MV-4-11 (cell line): ENCODE measurements at regions not wholly inside any gene's neighbourhood (a gene's known extent, or its start where the extent isn't known, plus 50 kb on each side); places are given as distances from the start of the nearest gene placed in this dataset.

Source experiments
- DNase-seq: peaks from one replicate; lab custom pipeline; 2025; lab: John Stamatoyannopoulos, UW

DNA sequence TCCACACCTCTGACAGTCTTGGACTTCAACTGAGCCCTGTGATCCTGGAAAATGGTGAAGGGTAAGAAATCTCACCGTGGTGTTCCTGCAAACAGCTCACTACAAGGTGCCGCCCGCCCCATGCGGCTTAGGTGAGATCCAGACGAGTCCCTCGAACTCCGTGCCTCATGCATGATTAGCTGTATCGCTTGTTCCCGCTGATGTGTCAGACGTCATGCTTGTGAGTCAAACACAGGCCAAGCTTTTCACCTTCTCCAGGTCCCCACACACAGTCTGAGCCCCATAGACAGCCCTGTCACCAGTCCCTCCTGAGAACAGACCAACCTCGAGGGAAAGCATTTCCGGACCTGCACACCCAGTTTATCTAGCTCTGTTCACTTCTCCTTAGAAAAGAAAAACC, 740.5 kb downstream of the GALR1 start:
- no peak for DNase-seq

DNA sequence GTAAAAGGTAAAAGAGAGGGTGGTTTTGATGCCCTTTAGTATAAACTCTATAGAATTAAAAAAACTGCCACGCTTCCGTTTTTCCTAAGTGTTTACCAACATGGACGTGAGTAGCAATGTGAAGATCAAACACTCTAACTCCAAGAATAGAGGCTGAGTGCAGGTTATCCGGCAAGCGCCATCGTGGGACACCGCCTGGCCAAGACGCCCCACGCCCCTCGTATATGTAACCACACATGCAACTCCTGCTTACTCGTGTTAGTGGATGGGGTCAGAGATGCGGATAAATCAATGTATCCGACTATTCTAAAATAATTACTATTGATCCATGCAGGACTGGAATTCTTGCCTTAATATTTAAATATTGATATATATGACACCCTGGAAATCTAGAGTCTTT, 741.3 kb downstream of the GALR1 start:
- DNase-seq: no peak

- no peak for DNase-seq
These were observed 742.4 kb downstream of the GALR1 start for GRCh38 chr18:77992057-77992456.

- no peak for DNase-seq
These were observed 743.7 kb downstream of the GALR1 start for GRCh38 chr18:77993188-77993981.

GRCh38 chr18:77995593-77995992, 745.9 kb downstream of the GALR1 start:
- no peak for DNase-seq

DNA sequence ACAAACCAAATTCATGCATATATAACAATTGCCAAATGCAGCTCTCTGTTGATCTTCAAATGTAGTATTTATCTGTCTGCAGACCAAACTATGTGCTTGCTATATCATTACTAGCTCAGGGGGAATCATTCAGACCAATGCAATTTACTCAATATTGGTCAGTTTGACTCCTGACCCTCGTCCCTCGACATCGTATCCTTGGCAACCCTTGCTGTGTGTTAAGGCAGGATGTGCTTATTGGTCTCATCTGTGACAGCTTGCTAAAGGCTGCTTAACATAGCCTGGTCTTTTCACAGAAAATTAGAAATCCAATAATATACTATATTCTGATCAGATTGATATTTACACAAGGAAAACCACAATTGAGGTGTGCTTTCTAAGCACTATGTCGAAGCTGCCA, 747.1 kb downstream of the GALR1 start:
- DNase-seq: no peak

GRCh38 chr18:78001811-78002210, 752.2 kb downstream of the GALR1 start:
- no peak for DNase-seq

GRCh38 chr18:78006006-78006773, 756.5 kb downstream of the GALR1 start:
- no peak for DNase-seq

DNA sequence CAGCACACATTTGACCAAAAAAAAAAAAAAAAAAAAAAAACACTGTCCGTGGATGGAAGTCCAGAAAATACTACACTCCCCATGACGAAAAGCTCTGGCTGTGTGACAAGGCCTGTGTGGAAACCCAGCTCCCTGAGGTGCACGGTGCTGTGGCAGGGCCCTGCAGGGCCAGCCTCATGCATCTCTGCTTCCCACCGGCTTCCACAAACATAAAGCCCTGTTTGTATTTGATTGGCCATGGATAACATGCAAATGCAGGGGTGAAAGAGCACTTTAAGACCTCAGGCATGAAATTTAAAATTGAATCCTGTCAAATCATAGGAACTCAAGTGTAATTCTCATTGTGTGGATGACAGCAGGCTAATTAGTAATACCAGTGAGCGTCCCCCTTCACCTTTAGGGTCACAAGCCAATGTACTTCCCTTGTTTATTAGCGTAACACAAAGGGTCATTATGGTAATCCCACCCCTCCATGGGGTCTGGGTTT, 757.2 kb downstream of the GALR1 start:
- no peak for DNase-seq

GRCh38 chr18:78010363-78010762, 760.7 kb downstream of the GALR1 start:
- no peak for DNase-seq

GRCh38 chr18:78017869-78018268, 768.2 kb downstream of the GALR1 start:
- no peak for DNase-seq

DNA sequence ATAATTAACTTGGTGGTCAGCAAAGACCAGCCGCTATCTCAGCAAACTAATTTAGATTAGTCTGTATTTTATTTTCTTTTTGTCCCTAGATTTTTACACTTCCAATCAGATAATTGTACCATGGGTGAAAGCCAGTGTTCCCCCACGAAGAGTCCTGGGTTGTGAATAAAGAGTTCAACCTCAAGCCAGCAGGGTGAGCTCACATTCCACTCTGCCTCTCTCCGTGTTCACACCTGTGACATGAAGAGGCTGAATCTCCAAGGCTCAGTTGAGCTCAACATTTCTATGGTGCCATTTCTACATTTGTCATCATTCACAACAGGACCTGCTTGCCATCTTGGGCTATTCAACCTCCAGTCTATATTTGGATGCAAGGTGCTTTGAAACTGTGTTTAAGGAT, 771.5 kb downstream of the GALR1 start:
- DNase-seq: no peak

- DNase-seq: no peak
These were observed 781.9 kb downstream of the GALR1 start for GRCh38 chr18:78031589-78031988.

GRCh38 chr18:78031991-78032390, 782.3 kb downstream of the GALR1 start:
- no peak for DNase-seq

- DNase-seq: no peak
These were observed 782.9 kb downstream of the GALR1 start for GRCh38 chr18:78032574-78032973.

DNA sequence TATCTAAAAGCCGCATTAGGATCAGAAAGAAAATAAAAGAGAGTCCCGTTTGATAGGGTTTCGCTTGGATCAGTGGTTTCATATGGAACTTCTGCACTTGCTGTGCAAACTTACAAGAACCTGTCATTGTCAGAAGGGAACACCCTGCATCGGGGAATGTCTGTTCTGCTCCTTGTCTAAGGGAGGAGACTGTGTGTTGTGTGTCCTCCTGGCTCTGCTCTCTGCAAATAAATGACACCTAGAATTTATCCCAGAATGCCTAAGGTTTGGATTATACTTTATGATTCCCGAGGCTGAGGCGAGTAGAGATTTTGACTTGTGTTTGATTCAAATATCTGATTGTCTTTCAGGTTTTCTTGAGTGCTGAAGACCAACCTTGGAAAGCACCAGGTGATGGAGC, 785.1 kb downstream of the GALR1 start:
- no peak for DNase-seq

GRCh38 chr18:78041218-78041617, 791.6 kb downstream of the GALR1 start:
- DNase-seq: no peak

DNA sequence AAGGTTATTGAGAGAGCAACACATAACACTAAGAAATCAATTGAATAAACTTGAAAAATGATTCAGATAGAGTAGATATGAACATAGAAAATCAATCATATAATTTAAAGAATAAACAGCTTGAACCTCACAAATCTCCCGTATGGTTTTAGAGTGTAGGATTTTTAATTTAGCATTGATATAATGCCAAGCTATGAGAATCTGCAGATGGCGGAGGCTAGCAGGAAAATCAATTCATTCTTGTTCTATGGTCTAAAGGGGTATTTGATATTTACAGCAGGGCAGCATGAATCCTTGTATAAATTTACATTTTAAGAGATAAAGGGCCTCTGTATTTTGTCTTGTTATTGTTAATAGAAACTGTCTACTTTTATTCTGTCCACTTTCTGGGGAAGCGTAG, 797.0 kb downstream of the GALR1 start:
- no peak for DNase-seq

- DNase-seq: no peak
These were observed 799.6 kb downstream of the GALR1 start for GRCh38 chr18:78049281-78049680.

GRCh38 chr18:78054801-78055200, 805.2 kb downstream of the GALR1 start:
- DNase-seq: no peak

- no peak for DNase-seq
These were observed 806.4 kb downstream of the GALR1 start for GRCh38 chr18:78056011-78056410.

DNA sequence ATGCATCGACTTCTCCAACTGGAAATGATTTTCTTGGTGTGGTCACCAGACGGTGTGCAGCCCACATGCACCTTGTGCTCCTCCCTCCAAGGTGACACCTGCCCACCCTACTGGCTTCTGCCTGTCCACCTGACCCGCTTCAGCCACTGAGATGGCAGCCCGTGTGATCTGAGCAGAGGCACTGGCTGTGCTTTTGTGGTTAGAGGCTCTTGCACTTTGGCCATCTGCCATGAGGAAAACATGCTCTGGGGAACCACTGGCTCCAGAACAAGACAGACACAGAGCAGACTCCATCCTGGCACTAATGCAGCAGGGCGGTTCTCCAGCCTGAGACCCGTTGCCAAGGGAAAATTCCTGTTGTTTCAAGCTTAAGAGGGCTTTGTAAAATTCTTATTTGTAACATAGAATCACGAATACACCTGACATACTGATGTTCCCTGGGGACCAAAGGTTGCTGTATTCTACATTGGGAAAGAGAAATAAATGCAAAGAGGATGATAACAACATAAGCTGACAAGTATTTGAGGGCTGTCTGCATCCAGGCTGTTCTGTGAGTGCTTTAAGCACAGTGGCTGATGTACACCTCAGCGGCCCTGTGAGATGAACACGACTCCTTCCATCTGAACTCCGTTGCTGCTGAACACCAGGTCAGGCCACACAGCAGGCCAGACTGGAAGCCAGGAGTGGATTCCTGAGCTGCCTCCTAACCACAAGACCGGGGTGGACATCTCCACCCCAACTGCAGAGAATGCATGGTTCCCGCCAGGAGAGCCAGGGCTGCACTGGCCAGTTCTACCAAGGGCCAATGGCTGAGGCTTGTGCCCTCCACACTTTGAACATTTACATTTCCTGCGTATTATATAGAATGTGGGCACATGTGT, 820.4 kb downstream of the GALR1 start:
- no peak for DNase-seq
